Body of pancreas (tissue), 4 donors: ENCODE measurements at regions not wholly inside any gene's neighbourhood (a gene's known extent, or its start where the extent isn't known, plus 50 kb on each side); places are given as distances from the start of the nearest gene placed in this dataset.

Experiments used
- ATAC-seq: fragments of 150-250 bp; one replicate; pipeline ENCODE4 v1.9.1; 2016
- DNase-seq, 4 donors: peaks; one replicate each; pipeline ENCODE4 v3.0.0-alpha.2; 2019
- H3K27ac ChIP-seq, 4 donors: fragments of 200-600 bp; sonication (generic); 1 replicate in 3 of 4; 2 replicates in 1 of 4; pipeline versions ENCODE4 v1.5.1 to v1.6.1; 2016 to 2019; ENCODE audit warnings: mild to moderate bottlenecking in 1 of 4, mixed read lengths in 1 of 4, moderate library complexity in 1 of 4
- H3K27me3 ChIP-seq, 2 donors: fragments of 200-600 bp; sonication (generic); one replicate each; pipeline ENCODE4 v1.6.0; 2016; ENCODE audit warnings: mild to moderate bottlenecking in 1 of 2
- H3K36me3 ChIP-seq, 2 donors: fragments of 200-600 bp; sonication (generic); replicated peaks in 1 of 2; 2 replicates each; pipeline ENCODE4 v1.5.1; 2016; ENCODE audit warnings: low read depth in 2 of 2; ENCODE audit not compliant: insufficient read depth in 1 of 2
- H3K4me1 ChIP-seq: fragments of 200-600 bp; sonication (generic); one replicate; pipeline ENCODE4 v1.6.0; 2016
- H3K4me3 ChIP-seq, 2 donors: fragments of 200-600 bp; sonication (generic); 1 replicate in 1 of 2; 2 replicates in 1 of 2; pipeline ENCODE4 v1.5.1; 2016 to 2019
- H3K9me3 ChIP-seq, 3 donors: fragments of 200-600 bp; sonication (generic); 1 replicate in 2 of 3; 2 replicates in 1 of 3; pipeline ENCODE4 v1.5.1; 2016
- POLR2A ChIP-seq, 3 donors: fragments of 450-650 bp; IDR thresholded peaks; one replicate each; pipeline ENCODE4 v1.6.1; 2016; ENCODE audit warnings: antibody characterized with exemption in 3 of 3, mild to moderate bottlenecking in 2 of 3
- WGBS, 2 donors: methylation state at CpG; one replicate each; pipeline ENCODE4 v1.1.5; 2017; 5-methylcytosine and 5-hydroxymethylcytosine counted together
- intact Hi-C: fragments of 100-400 bp; cut with DNase I; formaldehyde crosslinking; loops from one replicate; pipeline ENCODE4 v1.15.1; 2023
- TF ChIP-seq, protein P1 (sequence below), 7 experiments: fragments of 450-650 bp in 4 of 7; fragments of 200-600 bp in 3 of 7; sonication (generic) in 3 of 7; IDR thresholded peaks; one replicate each; pipeline ENCODE4 v1.5.1; 2016 to 2019; ENCODE audit warnings: antibody characterized with exemption in 7 of 7

GRCh38 chr2:16357188-16357587 lies 308.4 kb downstream of the CYRIA start:
- TF ChIP-seq, protein P1, sequence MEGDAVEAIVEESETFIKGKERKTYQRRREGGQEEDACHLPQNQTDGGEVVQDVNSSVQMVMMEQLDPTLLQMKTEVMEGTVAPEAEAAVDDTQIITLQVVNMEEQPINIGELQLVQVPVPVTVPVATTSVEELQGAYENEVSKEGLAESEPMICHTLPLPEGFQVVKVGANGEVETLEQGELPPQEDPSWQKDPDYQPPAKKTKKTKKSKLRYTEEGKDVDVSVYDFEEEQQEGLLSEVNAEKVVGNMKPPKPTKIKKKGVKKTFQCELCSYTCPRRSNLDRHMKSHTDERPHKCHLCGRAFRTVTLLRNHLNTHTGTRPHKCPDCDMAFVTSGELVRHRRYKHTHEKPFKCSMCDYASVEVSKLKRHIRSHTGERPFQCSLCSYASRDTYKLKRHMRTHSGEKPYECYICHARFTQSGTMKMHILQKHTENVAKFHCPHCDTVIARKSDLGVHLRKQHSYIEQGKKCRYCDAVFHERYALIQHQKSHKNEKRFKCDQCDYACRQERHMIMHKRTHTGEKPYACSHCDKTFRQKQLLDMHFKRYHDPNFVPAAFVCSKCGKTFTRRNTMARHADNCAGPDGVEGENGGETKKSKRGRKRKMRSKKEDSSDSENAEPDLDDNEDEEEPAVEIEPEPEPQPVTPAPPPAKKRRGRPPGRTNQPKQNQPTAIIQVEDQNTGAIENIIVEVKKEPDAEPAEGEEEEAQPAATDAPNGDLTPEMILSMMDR (IDR thresholded peaks at IDR 0.05), result no peak
- no peak for TF ChIP-seq POLR2A (IDR thresholded peaks at IDR 0.05)
- no peak for DNase-seq
- no peaks in the 10 kb centered on the region for H3K4me1 ChIP-seq
- H3K4me3 ChIP-seq, result no peak overlapping the region
- no peaks in the 10 kb centered on the region for H3K27me3 ChIP-seq
- H3K9me3 ChIP-seq, result no peaks in the 10 kb centered on the region
- ATAC-seq, result no peak
- H3K27ac ChIP-seq, result no peak overlapping the region
- intact Hi-C loops, result no loop called here
- 80 to 92% methylated on average over 1 of the region's 1 CpG for whole genome bisulfite sequencing, 2 donors
- H3K36me3 ChIP-seq, result no peaks in the 10 kb centered on the region

DNA sequence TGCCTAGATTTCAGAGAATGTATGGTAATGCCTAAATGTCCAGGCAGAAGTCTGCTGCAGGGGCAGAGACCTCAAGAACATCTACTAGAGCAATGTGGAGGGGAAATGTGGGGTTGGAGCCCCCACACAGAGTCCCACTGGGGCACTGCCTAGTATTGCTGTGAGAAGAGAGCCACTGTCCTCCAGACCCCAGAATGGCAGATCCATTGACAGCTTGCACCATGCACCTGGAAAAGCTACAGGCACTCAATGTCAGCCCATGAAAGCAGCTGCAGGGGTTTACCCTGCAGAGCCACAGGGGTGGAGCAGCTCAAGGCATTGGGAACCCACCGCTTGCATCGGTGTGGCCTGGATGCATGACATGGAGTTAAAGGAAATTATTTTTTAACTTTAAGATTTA lies 314.1 kb downstream of the CYRIA start:
- no peak for DNase-seq
- no peak for TF ChIP-seq POLR2A (IDR thresholded peaks at IDR 0.05)
- TF ChIP-seq, protein P1 (IDR thresholded peaks at IDR 0.05), result no peak
- no peaks in the 10 kb centered on the region for H3K27me3 ChIP-seq
- no peaks in the 10 kb centered on the region for H3K36me3 ChIP-seq
- ATAC-seq, result no peak
- intact Hi-C loops, result no loop called here
- H3K4me3 ChIP-seq, result no peak overlapping the region
- H3K9me3 ChIP-seq, result no peaks in the 10 kb centered on the region
- WGBS, 2 donors, result 94 to 100% methylated on average over 2 of the region's 2 CpGs
- H3K4me1 ChIP-seq, result no peaks in the 10 kb centered on the region
- no peak overlapping the region for H3K27ac ChIP-seq

DNA sequence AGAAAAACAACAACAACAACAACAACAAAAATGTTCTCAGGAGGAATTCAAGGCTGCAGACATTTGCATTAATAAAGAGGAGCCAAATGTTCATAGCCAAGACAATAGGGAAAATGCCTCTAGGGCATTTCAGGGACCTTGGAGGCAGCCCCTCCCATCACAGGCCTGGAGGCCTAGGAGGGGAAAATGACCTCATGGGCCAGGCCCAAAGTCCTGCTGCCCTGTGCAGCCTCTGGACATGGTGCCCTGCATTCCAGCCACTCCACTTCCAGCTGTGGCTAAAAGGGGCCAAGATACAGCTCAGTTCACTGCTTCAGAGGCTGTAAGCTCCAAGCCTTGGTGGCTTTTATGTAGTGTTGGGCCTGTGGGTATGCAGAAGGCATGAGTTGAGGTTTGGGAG lies 314.5 kb downstream of the CYRIA start:
- no peaks in the 10 kb centered on the region for H3K9me3 ChIP-seq
- no peak overlapping the region for H3K27ac ChIP-seq
- no peaks in the 10 kb centered on the region for H3K4me1 ChIP-seq
- intact Hi-C loops, result no loop called here
- DNase-seq (no peak), ATAC-seq (no peak)
- no peak for TF ChIP-seq POLR2A (IDR thresholded peaks at IDR 0.05)
- TF ChIP-seq, protein P1 (IDR thresholded peaks at IDR 0.05), result no peak
- H3K4me3 ChIP-seq, result no peak overlapping the region
- H3K27me3 ChIP-seq, result no peaks in the 10 kb centered on the region
- H3K36me3 ChIP-seq, result no peaks in the 10 kb centered on the region

- H3K27ac ChIP-seq, result no peak overlapping the region
- no peaks in the 10 kb centered on the region for H3K36me3 ChIP-seq
- intact Hi-C loops, result no loop called here
- no peaks in the 10 kb centered on the region for H3K4me1 ChIP-seq
- WGBS, 2 donors, result 36 to 56% methylated on average over 3 of the region's 3 CpGs
- no peak overlapping the region for H3K4me3 ChIP-seq
- TF ChIP-seq POLR2A (IDR thresholded peaks at IDR 0.05), result no peak
- TF ChIP-seq, protein P1 (IDR thresholded peaks at IDR 0.05), result no peak
- ATAC-seq, result no peak
- no peaks in the 10 kb centered on the region for H3K27me3 ChIP-seq
- H3K9me3 ChIP-seq, result no peaks in the 10 kb centered on the region
- DNase-seq, result no peak
These were observed 315.4 kb downstream of the CYRIA start for GRCh38 chr2:16350211-16350610.

- Histone ChIP-seq H3K9me3 (no peaks in the 10 kb centered on the region), H3K27ac (no peak overlapping the region), H3K36me3 (no peaks in the 10 kb centered on the region), H3K4me1 (no peaks in the 10 kb centered on the region), H3K4me3 (no peak overlapping the region), H3K27me3 (no peaks in the 10 kb centered on the region)
- ATAC-seq, result no peak
- 16 to 28% methylated on average over 2 of the region's 2 CpGs for whole genome bisulfite sequencing, 2 donors
- intact Hi-C loops, result no loop called here
- DNase-seq, result no peak
- TF ChIP-seq POLR2A (IDR thresholded peaks at IDR 0.05), result no peak
- TF ChIP-seq, protein P1 (IDR thresholded peaks at IDR 0.05), result no peak
These were observed 315.8 kb downstream of the CYRIA start for GRCh38 chr2:16349811-16350210.
